ENCODE measurements at regions not wholly inside any gene's neighbourhood (a gene's known extent, or its start where the extent isn't known, plus 50 kb on each side); places are given as distances from the start of the nearest gene placed in this dataset.

DNA sequence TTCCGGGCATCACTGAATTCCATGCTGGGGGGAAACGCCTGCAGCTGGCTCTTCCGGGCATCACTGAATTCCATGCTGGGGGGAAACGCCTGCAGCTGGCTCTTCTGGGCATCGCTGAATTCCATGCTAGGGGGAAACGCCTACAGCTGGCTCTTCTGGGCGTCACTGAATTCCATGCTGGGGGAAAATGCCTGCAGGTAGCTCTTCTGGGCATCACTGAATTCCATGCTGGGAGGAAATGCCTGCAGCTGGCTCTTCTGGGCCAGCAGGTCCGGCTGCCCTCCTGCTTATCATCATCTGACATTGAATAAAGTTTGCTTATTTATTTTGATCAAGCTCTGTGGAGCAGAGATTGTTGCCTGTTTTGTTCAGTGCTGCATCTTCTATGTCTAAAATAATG is 355.1 kb downstream of the SMOC2 start:
- no peak for TF ChIP-seq CEBPB (IDR thresholded peaks at IDR 0.05)
- TF ChIP-seq, protein P1, sequence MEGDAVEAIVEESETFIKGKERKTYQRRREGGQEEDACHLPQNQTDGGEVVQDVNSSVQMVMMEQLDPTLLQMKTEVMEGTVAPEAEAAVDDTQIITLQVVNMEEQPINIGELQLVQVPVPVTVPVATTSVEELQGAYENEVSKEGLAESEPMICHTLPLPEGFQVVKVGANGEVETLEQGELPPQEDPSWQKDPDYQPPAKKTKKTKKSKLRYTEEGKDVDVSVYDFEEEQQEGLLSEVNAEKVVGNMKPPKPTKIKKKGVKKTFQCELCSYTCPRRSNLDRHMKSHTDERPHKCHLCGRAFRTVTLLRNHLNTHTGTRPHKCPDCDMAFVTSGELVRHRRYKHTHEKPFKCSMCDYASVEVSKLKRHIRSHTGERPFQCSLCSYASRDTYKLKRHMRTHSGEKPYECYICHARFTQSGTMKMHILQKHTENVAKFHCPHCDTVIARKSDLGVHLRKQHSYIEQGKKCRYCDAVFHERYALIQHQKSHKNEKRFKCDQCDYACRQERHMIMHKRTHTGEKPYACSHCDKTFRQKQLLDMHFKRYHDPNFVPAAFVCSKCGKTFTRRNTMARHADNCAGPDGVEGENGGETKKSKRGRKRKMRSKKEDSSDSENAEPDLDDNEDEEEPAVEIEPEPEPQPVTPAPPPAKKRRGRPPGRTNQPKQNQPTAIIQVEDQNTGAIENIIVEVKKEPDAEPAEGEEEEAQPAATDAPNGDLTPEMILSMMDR (IDR thresholded peaks at IDR 0.05) = no peak
- TF ChIP-seq POLR2A (IDR thresholded peaks at IDR 0.05; ENCODE audit: low read length) = no peak
- no peak for TF ChIP-seq GATA3 (IDR thresholded peaks at IDR 0.05; ENCODE audit: borderline replicate concordance)
- TF ChIP-seq, protein P2, sequence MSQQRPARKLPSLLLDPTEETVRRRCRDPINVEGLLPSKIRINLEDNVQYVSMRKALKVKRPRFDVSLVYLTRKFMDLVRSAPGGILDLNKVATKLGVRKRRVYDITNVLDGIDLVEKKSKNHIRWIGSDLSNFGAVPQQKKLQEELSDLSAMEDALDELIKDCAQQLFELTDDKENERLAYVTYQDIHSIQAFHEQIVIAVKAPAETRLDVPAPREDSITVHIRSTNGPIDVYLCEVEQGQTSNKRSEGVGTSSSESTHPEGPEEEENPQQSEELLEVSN (IDR thresholded peaks at IDR 0.05; ENCODE audit: borderline replicate concordance, low read depth) = no peak
- TF ChIP-seq RFX5 (IDR thresholded peaks at IDR 0.05) = no peak
- no peak for TF ChIP-seq EP300 (IDR thresholded peaks at IDR 0.05)
- no peak for TF ChIP-seq MAZ (IDR thresholded peaks at IDR 0.05; ENCODE audit: borderline replicate concordance, low read depth, low read length)
- no peak for TF ChIP-seq FOSL2 (IDR thresholded peaks at IDR 0.05)
- TF ChIP-seq FOSL2 (CRISPR knock-in tag; IDR thresholded peaks at IDR 0.05) = no peak
- no peak for TF ChIP-seq HOXB5 (CRISPR knock-in tag; IDR thresholded peaks at IDR 0.05)
- TF ChIP-seq, protein P3, sequence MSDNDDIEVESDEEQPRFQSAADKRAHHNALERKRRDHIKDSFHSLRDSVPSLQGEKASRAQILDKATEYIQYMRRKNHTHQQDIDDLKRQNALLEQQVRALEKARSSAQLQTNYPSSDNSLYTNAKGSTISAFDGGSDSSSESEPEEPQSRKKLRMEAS (IDR thresholded peaks at IDR 0.05) = no peak
- no peak for TF ChIP-seq HDAC2 (IDR thresholded peaks at IDR 0.05)

Measured in A549 (cell line).